ENCODE measurements at regions not wholly inside any gene's neighbourhood (a gene's known extent, or its start where the extent isn't known, plus 50 kb on each side); places are given as distances from the start of the nearest gene placed in this dataset.

DNA sequence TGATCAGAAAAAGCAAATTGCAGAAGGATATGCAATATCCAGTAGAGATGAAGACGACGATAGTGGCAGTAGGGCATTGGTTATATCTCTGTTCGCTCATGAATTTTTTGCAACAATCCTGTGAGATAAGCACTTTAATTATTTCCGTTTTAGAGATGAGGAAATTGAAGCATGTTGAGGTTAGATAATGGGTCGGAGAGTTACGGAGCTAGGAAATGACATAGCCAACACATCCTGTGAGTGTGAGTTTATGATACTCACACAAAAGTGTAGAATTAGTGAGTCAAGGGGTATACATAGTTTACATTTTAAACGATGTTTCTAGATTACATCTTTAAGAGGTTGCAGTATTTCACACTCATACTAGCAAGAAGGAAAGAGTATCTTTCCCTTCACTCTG is 123.1 kb upstream of the ARL4C start:
- TF ChIP-seq NFIC (IDR thresholded peaks at IDR 0.05) (no peak), YY1 (IDR thresholded peaks at IDR 0.05; ENCODE audit: low read depth) (no peak), ZBTB7A (IDR thresholded peaks at IDR 0.05; ENCODE audit: low read depth) (no peak), RAD21 (IDR thresholded peaks at IDR 0.05; ENCODE audit: low read depth) (no peak), CREB1 (IDR thresholded peaks at IDR 0.05; ENCODE audit: low read depth) (no peak), EGR1 (IDR thresholded peaks at IDR 0.05) (no peak), EP300 (IDR thresholded peaks at IDR 0.05; ENCODE audit: borderline replicate concordance) (no peak)
- TF ChIP-seq, protein P1, sequence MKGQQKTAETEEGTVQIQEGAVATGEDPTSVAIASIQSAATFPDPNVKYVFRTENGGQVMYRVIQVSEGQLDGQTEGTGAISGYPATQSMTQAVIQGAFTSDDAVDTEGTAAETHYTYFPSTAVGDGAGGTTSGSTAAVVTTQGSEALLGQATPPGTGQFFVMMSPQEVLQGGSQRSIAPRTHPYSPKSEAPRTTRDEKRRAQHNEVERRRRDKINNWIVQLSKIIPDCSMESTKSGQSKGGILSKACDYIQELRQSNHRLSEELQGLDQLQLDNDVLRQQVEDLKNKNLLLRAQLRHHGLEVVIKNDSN (IDR thresholded peaks at IDR 0.05), result no peak
- TF ChIP-seq, protein P2, sequence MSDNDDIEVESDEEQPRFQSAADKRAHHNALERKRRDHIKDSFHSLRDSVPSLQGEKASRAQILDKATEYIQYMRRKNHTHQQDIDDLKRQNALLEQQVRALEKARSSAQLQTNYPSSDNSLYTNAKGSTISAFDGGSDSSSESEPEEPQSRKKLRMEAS (IDR thresholded peaks at IDR 0.05), result no peak
- TF ChIP-seq, protein P3, sequence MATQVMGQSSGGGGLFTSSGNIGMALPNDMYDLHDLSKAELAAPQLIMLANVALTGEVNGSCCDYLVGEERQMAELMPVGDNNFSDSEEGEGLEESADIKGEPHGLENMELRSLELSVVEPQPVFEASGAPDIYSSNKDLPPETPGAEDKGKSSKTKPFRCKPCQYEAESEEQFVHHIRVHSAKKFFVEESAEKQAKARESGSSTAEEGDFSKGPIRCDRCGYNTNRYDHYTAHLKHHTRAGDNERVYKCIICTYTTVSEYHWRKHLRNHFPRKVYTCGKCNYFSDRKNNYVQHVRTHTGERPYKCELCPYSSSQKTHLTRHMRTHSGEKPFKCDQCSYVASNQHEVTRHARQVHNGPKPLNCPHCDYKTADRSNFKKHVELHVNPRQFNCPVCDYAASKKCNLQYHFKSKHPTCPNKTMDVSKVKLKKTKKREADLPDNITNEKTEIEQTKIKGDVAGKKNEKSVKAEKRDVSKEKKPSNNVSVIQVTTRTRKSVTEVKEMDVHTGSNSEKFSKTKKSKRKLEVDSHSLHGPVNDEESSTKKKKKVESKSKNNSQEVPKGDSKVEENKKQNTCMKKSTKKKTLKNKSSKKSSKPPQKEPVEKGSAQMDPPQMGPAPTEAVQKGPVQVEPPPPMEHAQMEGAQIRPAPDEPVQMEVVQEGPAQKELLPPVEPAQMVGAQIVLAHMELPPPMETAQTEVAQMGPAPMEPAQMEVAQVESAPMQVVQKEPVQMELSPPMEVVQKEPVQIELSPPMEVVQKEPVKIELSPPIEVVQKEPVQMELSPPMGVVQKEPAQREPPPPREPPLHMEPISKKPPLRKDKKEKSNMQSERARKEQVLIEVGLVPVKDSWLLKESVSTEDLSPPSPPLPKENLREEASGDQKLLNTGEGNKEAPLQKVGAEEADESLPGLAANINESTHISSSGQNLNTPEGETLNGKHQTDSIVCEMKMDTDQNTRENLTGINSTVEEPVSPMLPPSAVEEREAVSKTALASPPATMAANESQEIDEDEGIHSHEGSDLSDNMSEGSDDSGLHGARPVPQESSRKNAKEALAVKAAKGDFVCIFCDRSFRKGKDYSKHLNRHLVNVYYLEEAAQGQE (IDR thresholded peaks at IDR 0.05; ENCODE audit: low read depth), result no peak

DNA sequence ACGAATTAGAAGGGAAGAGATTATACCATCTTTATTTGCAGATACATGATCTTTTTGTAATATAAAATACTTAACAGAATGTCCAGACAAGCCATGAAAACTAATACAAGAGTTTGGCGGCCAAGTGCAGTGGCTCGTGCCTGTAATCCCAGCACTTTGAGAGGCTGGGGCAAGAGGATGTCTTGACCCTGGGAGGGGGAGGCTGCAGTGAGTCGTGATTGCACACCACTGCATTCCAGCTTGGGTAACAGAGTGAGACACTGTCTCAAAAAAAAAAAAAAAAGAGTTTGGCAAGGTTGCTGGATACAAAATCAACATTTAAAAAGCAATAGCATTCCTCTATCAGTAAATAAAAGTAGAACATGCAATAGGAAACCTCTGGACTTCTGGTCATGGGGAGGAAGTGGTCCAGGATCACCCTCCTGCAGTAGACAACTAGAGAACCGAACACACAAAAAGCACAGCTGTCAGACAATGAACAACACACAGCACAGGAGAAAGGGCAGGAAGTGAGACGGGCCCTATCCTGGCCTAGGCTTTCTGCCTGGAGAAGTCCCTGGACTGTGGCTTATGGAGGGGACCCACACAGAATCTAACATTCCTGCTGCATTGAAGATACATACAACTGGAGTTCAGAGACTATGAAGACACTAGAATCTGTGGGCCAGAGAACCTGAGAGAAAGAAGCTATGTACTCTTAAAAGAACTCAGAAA is 118.9 kb upstream of the ARL4C start:
- TF ChIP-seq YY1 (IDR thresholded peaks at IDR 0.05; ENCODE audit: low read depth), result no peak
- no peak for TF ChIP-seq EGR1 (IDR thresholded peaks at IDR 0.05)
- TF ChIP-seq FOXM1 (IDR thresholded peaks at IDR 0.05; ENCODE audit: borderline replicate concordance, low read depth), result no peak
- no peak for TF ChIP-seq TCF12 (IDR thresholded peaks at IDR 0.05; ENCODE audit: low read depth)
- TF ChIP-seq CEBPB (IDR thresholded peaks at IDR 0.05), result no peak
- no peak for TF ChIP-seq TEAD4 (IDR thresholded peaks at IDR 0.05)
- TF ChIP-seq, protein P3 (IDR thresholded peaks at IDR 0.05; ENCODE audit: low read depth), result no peak

DNA sequence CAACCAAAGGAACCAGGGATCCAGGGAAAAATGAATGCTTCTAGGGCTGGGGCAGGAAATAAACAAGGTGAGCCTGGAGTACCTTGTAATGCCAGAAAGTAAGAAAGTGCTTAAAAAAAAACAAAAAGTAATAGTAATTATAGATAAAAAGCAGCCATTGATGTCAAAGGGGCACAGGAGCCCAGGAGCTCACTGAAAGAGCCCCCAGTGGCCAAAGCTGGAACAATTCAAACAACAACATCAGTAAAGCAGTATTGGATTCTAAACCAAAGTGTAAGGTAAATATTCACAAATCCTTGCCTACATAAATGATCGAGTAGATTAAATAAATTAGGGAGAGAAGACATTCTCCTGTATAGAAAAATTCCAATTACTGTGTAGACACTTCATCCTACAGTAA is 114.3 kb upstream of the ARL4C start:
- no peak for TF ChIP-seq CREB1 (IDR thresholded peaks at IDR 0.05; ENCODE audit: low read depth)

DNA sequence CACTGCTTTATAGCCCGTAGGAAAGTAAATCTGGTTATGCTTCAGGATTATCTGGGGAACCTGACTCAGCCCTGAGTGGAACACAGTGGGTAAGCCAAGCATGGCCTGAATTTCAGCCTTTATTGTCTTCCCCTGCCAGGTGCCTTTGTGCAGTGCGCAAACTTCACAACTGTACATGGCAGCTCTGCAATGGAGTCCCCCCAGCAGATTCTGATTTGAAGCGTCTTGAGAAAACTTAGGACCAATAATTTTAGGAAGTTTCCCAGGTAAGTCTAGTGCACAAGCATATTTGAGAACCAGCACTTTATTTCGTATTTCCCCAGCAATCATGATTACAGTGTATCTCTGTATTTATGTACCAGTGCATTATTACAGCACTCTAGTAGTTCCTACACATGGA is 112.1 kb upstream of the ARL4C start:
- TF ChIP-seq EP300 (IDR thresholded peaks at IDR 0.05; ENCODE audit: borderline replicate concordance) (no peak), RAD21 (IDR thresholded peaks at IDR 0.05; ENCODE audit: low read depth) (no peak), ZBTB7A (IDR thresholded peaks at IDR 0.05; ENCODE audit: low read depth) (no peak), TCF12 (IDR thresholded peaks at IDR 0.05; ENCODE audit: low read depth) (no peak)
- TF ChIP-seq, protein P2 (IDR thresholded peaks at IDR 0.05), result no peak

DNA sequence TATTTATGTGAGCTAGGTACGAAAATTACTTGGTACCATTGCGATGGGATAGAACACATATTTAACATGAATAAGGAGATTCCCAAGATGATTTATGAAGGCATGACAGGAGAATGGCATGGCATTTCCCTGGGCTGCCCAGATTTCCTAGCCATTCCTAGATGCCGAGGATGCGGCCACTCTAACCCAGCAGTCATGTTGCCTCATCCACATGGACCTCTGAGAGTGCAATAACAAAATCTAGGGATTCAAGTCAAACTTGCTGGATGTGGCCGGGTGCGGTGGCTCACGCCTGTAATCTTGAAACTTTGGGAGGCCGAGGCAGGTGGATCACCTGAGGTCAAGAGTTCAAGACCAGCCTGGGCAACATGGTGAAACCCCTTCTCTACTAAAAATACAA is 110.8 kb upstream of the ARL4C start:
- TF ChIP-seq RAD21 (IDR thresholded peaks at IDR 0.05; ENCODE audit: low read depth) (no peak), TEAD4 (IDR thresholded peaks at IDR 0.05) (no peak), EGR1 (IDR thresholded peaks at IDR 0.05) (no peak), CEBPB (IDR thresholded peaks at IDR 0.05) (no peak), ZBTB7A (IDR thresholded peaks at IDR 0.05; ENCODE audit: low read depth) (no peak), TAF1 (IDR thresholded peaks at IDR 0.05; ENCODE audit: low read depth) (no peak), EP300 (IDR thresholded peaks at IDR 0.05; ENCODE audit: borderline replicate concordance) (no peak), YY1 (IDR thresholded peaks at IDR 0.05; ENCODE audit: low read depth) (no peak), NFIC (IDR thresholded peaks at IDR 0.05) (no peak), CREB1 (IDR thresholded peaks at IDR 0.05; ENCODE audit: low read depth) (no peak), TCF12 (IDR thresholded peaks at IDR 0.05; ENCODE audit: low read depth) (no peak), FOXM1 (IDR thresholded peaks at IDR 0.05; ENCODE audit: borderline replicate concordance, low read depth) (no peak)
- TF ChIP-seq, protein P3 (IDR thresholded peaks at IDR 0.05; ENCODE audit: low read depth), result no peak
- TF ChIP-seq, protein P1 (IDR thresholded peaks at IDR 0.05), result no peak
